Prostate gland (tissue), 2 donors: ENCODE measurements at regions not wholly inside any gene's neighbourhood (a gene's known extent, or its start where the extent isn't known, plus 50 kb on each side); places are given as distances from the start of the nearest gene placed in this dataset.

Experiments used
- CTCF ChIP-seq, 4 experiments: fragments of 200-600 bp in 2 of 4; fragments of 450-650 bp in 2 of 4; sonication (generic) in 2 of 4; IDR thresholded peaks; 1 replicate in 3 of 4; 2 replicates in 1 of 4; pipeline ENCODE4 v1.5.1; 2016 to 2019; ENCODE audit warnings: antibody characterized with exemption in 4 of 4, mild to moderate bottlenecking in 2 of 4, moderate library complexity in 2 of 4
- POLR2A ChIP-seq: fragments of 450-650 bp; IDR thresholded peaks from one replicate; pipeline ENCODE4 v1.6.1; 2016; ENCODE audit warnings: antibody characterized with exemption, mild to moderate bottlenecking
- POLR2AphosphoS5 ChIP-seq: sonication (generic); formaldehyde crosslinking; IDR thresholded peaks from one replicate; pipeline ENCODE4 v1.6.1; 2017; ENCODE audit warnings: antibody characterized with exemption

GRCh38 chr9:26685818-26686217, 206.8 kb downstream of the CAAP1 start:
- no peak for TF ChIP-seq CTCF (IDR thresholded peaks at IDR 0.05)
- TF ChIP-seq POLR2A, result no peak
- no peak for TF ChIP-seq POLR2AphosphoS5
